T-helper 2 cell treated with Interferon-gamma antibody and Interleukin-4, amounts not matched to agents 5 μg/mL and 100 μg/mL, for 36 hours (primary cell): ENCODE measurements at regions not wholly inside any gene's neighbourhood (a gene's known extent, or its start where the extent isn't known, plus 50 kb on each side); places are given as distances from the start of the nearest gene placed in this dataset.

ENCODE experiments used
- DNase-seq: peaks from one replicate; pipeline ENCODE4 v3.0.0; 2021; ENCODE audit warnings: low spot score
- H3K27ac Mint-ChIP-seq: one replicate; pipeline ENCODE4 v1.8.0; 2021; ENCODE audit warnings: mild to moderate bottlenecking, mixed read lengths
- H3K27me3 Mint-ChIP-seq: one replicate; pipeline ENCODE4 v1.8.0; 2021; ENCODE audit warnings: low read depth, mixed read lengths
- H3K36me3 Mint-ChIP-seq: one replicate; pipeline ENCODE4 v1.8.0; 2021; ENCODE audit warnings: low read depth, mixed read lengths
- H3K4me1 Mint-ChIP-seq: one replicate; pipeline ENCODE4 v1.8.0; 2021; ENCODE audit warnings: low read depth, mixed read lengths
- H3K4me3 Mint-ChIP-seq: one replicate; pipeline ENCODE4 v1.8.0; 2022; ENCODE audit warnings: mild to moderate bottlenecking, moderate library complexity, mixed read lengths
- H3K9me3 Mint-ChIP-seq: one replicate; pipeline ENCODE4 v1.8.0; 2021; ENCODE audit warnings: mixed read lengths

- Mint-ChIP-seq H3K36me3 (no peaks in the 10 kb centered on the region), H3K4me1 (no peaks in the 10 kb centered on the region), H3K4me3 (no peak overlapping the region), H3K9me3 (no peaks in the 10 kb centered on the region), H3K27me3 (no peaks in the 10 kb centered on the region), H3K27ac (no peak overlapping the region)
- DNase-seq = no peak
These were observed 146.3 kb upstream of the APCDD1 start for GRCh38 chr18:10308154-10308553.

GRCh38 chr18:10310626-10311025, 143.8 kb upstream of the APCDD1 start:
- Mint-ChIP-seq H3K4me1 (no peaks in the 10 kb centered on the region), H3K27me3 (no peaks in the 10 kb centered on the region), H3K9me3 (no peaks in the 10 kb centered on the region), H3K36me3 (no peaks in the 10 kb centered on the region), H3K27ac (no peak overlapping the region), H3K4me3 (no peak overlapping the region)
- DNase-seq = no peak

- H3K36me3 Mint-ChIP-seq = no peaks in the 10 kb centered on the region
- no peaks in the 10 kb centered on the region for H3K27me3 Mint-ChIP-seq
- no peak overlapping the region for H3K27ac Mint-ChIP-seq
- no peak for DNase-seq
- no peak overlapping the region for H3K4me3 Mint-ChIP-seq
- H3K4me1 Mint-ChIP-seq = no peaks in the 10 kb centered on the region
- H3K9me3 Mint-ChIP-seq = no peaks in the 10 kb centered on the region
These were observed 142.0 kb upstream of the APCDD1 start for GRCh38 chr18:10312326-10313015.

GRCh38 chr18:10313016-10313342, 141.5 kb upstream of the APCDD1 start:
- H3K9me3 Mint-ChIP-seq = no peaks in the 10 kb centered on the region
- H3K4me1 Mint-ChIP-seq = no peaks in the 10 kb centered on the region
- H3K27me3 Mint-ChIP-seq = no peaks in the 10 kb centered on the region
- no peaks in the 10 kb centered on the region for H3K36me3 Mint-ChIP-seq
- DNase-seq = no peak
- no peak overlapping the region for H3K4me3 Mint-ChIP-seq
- H3K27ac Mint-ChIP-seq = no peak overlapping the region

- Mint-ChIP-seq H3K4me3 (no peak overlapping the region), H3K27ac (no peak overlapping the region), H3K4me1 (no peaks in the 10 kb centered on the region), H3K27me3 (no peaks in the 10 kb centered on the region), H3K36me3 (no peaks in the 10 kb centered on the region), H3K9me3 (no peaks in the 10 kb centered on the region)
- DNase-seq = no peak
These were observed 140.4 kb upstream of the APCDD1 start for GRCh38 chr18:10314066-10314465.

- Mint-ChIP-seq H3K4me1 (peaks cover 3% of the 10 kb centered on the region), H3K27me3 (no peaks in the 10 kb centered on the region), H3K36me3 (no peaks in the 10 kb centered on the region), H3K4me3 (no peak overlapping the region), H3K27ac (no peak overlapping the region), H3K9me3 (no peaks in the 10 kb centered on the region)
- no peak for DNase-seq
These were observed 138.9 kb upstream of the APCDD1 start for GRCh38 chr18:10315522-10315921.

- no peaks in the 10 kb centered on the region for H3K36me3 Mint-ChIP-seq
- no peaks in the 10 kb centered on the region for H3K27me3 Mint-ChIP-seq
- no peak for DNase-seq
- H3K27ac Mint-ChIP-seq = no peak overlapping the region
- no peak overlapping the region for H3K4me3 Mint-ChIP-seq
- H3K4me1 Mint-ChIP-seq = peaks cover 3% of the 10 kb centered on the region
- no peaks in the 10 kb centered on the region for H3K9me3 Mint-ChIP-seq
These were observed 137.7 kb upstream of the APCDD1 start for GRCh38 chr18:10316778-10317177.

- H3K4me3 Mint-ChIP-seq = no peak overlapping the region
- H3K36me3 Mint-ChIP-seq = no peaks in the 10 kb centered on the region
- peaks cover 2% of the 10 kb centered on the region for H3K27me3 Mint-ChIP-seq
- DNase-seq = no peak
- H3K9me3 Mint-ChIP-seq = no peaks in the 10 kb centered on the region
- no peak overlapping the region for H3K27ac Mint-ChIP-seq
- peaks cover 3% of the 10 kb centered on the region for H3K4me1 Mint-ChIP-seq
These were observed 136.4 kb upstream of the APCDD1 start for GRCh38 chr18:10317864-10318690.

GRCh38 chr18:10318691-10318970, 135.8 kb upstream of the APCDD1 start:
- no peak for DNase-seq
- no peak overlapping the region for H3K4me3 Mint-ChIP-seq
- no peak overlapping the region for H3K27ac Mint-ChIP-seq
- peaks cover 2% of the 10 kb centered on the region for H3K27me3 Mint-ChIP-seq
- no peaks in the 10 kb centered on the region for H3K9me3 Mint-ChIP-seq
- no peaks in the 10 kb centered on the region for H3K36me3 Mint-ChIP-seq
- peaks cover 3% of the 10 kb centered on the region for H3K4me1 Mint-ChIP-seq

- H3K4me1 Mint-ChIP-seq = peaks cover 3% of the 10 kb centered on the region
These were observed 135.4 kb upstream of the APCDD1 start for GRCh38 chr18:10319026-10319425.

GRCh38 chr18:10319914-10320600, 134.4 kb upstream of the APCDD1 start:
- H3K27me3 Mint-ChIP-seq = peaks cover 2% of the 10 kb centered on the region
- H3K9me3 Mint-ChIP-seq = no peaks in the 10 kb centered on the region
- no peaks in the 10 kb centered on the region for H3K36me3 Mint-ChIP-seq
- no peak overlapping the region for H3K4me3 Mint-ChIP-seq
- no peak for DNase-seq
- peaks cover 3% of the 10 kb centered on the region for H3K4me1 Mint-ChIP-seq
- no peak overlapping the region for H3K27ac Mint-ChIP-seq

More at GRCh38 chr18:10319026-10319425, 135.4 kb upstream of the APCDD1 start:
- no peak for DNase-seq
- no peak overlapping the region for H3K4me3 Mint-ChIP-seq
- H3K36me3 Mint-ChIP-seq = no peaks in the 10 kb centered on the region
- no peaks in the 10 kb centered on the region for H3K9me3 Mint-ChIP-seq
- peaks cover 2% of the 10 kb centered on the region for H3K27me3 Mint-ChIP-seq
- H3K27ac Mint-ChIP-seq = no peak overlapping the region

GRCh38 chr18:10320791-10321190, 133.6 kb upstream of the APCDD1 start:
- Mint-ChIP-seq H3K27ac (no peak overlapping the region), H3K27me3 (peaks cover 2% of the 10 kb centered on the region), H3K9me3 (no peaks in the 10 kb centered on the region), H3K4me1 (peaks cover 3% of the 10 kb centered on the region), H3K36me3 (no peaks in the 10 kb centered on the region), H3K4me3 (no peak overlapping the region)
- DNase-seq = no peak

- no peaks in the 10 kb centered on the region for H3K36me3 Mint-ChIP-seq
- H3K27ac Mint-ChIP-seq = no peak overlapping the region
- H3K4me1 Mint-ChIP-seq = peaks cover 3% of the 10 kb centered on the region
- no peaks in the 10 kb centered on the region for H3K9me3 Mint-ChIP-seq
- H3K4me3 Mint-ChIP-seq = no peak overlapping the region
- H3K27me3 Mint-ChIP-seq = peaks cover 2% of the 10 kb centered on the region
- DNase-seq = no peak
These were observed 132.9 kb upstream of the APCDD1 start for GRCh38 chr18:10321576-10321975.

- H3K4me3 Mint-ChIP-seq = no peak overlapping the region
- H3K9me3 Mint-ChIP-seq = no peaks in the 10 kb centered on the region
- H3K27ac Mint-ChIP-seq = no peak overlapping the region
- peaks cover 3% of the 10 kb centered on the region for H3K4me1 Mint-ChIP-seq
- peaks cover 2% of the 10 kb centered on the region for H3K27me3 Mint-ChIP-seq
- no peaks in the 10 kb centered on the region for H3K36me3 Mint-ChIP-seq
- no peak for DNase-seq
These were observed 132.4 kb upstream of the APCDD1 start for GRCh38 chr18:10322004-10322403.
